ENCODE measurements at regions not wholly inside any gene's neighbourhood (a gene's known extent, or its start where the extent isn't known, plus 50 kb on each side); places are given as distances from the start of the nearest gene placed in this dataset.

DNA sequence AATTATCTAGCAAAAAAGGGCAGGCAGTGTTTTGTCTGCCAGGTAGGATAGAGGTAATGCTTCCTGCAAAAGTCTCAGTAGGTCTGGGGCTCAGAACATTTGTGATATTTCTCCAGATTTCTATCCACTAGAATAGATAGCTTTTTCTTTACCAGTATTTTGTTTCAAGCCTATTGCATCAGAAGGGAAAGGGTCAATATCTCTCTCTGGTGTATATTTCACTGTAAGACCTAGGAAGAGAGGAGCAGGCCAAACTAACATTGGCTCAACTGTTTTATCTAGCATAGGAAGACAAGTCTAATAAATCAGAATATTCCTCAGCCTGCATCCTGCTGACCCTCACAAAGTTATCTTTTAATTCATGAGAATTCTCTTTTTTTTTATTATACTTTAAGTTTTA is 106.7 kb upstream of the DAAM1 start:
- TF ChIP-seq TAF1 (IDR thresholded peaks at IDR 0.05; ENCODE audit: low read depth, low read length), result no peak
- TF ChIP-seq POLR2A (IDR thresholded peaks at IDR 0.05; ENCODE audit: low read depth, low read length), result no peak
- no peak for TF ChIP-seq POLR2AphosphoS5 (IDR thresholded peaks at IDR 0.05; ENCODE audit: low read depth, low read length)
